GM21619 (cell line): ENCODE measurements at regions not wholly inside any gene's neighbourhood (a gene's known extent, or its start where the extent isn't known, plus 50 kb on each side); places are given as distances from the start of the nearest gene placed in this dataset.

Experiments
- ATAC-seq: cut with Tn5 transposase; IDR thresholded peaks from one replicate; pipeline ENCODE4 v1.9.1; 2021; ENCODE audit not compliant: unreplicated experiment

DNA sequence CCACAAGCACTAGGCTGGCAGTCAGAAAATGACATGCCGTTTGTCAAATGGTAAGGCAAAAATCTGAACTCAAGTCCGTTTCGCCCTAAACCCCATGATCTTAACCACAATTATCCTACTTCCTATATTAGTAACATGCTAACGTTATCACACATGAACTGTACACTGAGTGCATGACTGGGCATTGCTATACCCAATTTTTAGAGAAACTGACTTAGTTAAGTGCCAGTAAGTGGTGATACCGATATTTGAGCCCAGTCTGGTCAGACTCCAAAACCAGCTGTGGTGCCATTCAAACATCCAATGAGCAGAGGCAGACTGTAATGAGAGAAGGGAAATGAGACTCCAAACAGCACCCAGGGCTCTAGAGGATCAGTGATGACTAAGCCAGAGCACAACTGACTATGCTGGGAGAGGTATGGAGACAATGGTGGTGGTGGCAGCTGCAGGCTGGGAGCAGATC is 311.7 kb upstream of the PKDCC start:
- ATAC-seq, result peak; percentile 83

DNA sequence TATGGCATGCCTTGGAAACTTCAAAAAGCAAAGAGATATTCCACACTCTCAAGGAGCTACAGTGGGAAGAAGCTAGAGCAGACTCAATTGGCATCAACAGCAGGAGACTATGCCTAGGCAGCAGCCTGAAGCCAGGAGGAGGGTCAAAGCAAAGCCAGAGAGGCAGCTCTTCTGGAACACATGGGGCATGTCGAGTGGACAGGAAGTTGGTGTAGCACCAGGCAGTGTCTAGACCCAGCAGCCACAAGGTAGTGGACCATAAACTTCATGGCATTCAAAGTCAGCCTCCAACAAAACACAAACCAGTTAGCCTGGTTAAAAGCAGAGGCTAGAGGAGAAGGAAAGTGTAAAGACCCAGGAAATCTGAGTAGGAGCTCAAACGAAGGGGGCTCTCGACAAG is 311.2 kb upstream of the PKDCC start:
- ATAC-seq, result peak; percentile 36

DNA sequence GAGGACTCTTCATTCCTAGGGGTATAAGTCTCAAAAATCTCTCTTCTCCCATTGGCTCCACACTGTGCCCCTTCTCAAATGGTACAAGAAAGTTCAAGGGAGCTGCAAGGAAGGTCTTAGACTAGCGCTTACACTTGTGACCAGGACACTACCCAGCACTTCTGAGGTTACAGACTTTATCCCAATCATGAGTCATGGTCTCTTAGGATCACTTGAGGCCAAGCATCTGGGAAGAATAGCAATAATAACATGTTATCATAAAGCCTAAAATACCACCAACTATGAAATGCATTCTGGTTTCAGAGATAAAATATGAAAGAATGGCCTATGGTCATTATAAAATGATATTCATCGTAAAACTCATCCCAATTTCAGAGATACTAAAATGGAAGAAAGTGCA is 309.9 kb upstream of the PKDCC start:
- no peak for ATAC-seq

DNA sequence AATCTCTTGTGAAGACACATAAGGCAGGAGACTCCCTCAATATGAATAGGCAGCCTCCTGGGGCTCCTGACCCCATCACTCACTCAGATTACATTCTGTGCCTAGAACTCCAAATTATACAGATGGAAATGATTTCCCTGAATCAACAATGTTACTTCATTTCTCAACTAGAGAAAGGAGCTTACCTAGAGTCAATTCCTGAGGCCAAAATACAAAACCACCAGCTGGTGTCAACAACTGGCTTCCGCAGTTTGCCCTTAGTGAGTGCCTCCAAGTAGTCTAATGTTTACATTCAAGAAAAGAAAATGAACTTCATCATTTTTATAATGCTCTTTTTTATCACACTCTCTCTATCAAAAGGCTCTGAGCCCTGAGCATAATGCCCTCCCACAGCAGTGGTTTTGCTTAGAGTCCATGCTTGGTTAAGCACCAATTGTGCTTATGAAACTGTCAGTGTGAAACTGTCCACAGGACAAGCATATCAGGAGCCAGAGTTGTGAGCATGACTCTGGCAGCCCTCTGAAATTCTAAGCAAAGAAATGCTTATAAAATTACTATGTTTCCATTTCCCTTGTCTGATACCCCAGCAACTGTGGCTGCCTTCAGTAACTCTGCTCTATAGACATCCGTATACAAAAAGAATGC is 305.7 kb upstream of the PKDCC start:
- peak; percentile 98 for ATAC-seq

DNA sequence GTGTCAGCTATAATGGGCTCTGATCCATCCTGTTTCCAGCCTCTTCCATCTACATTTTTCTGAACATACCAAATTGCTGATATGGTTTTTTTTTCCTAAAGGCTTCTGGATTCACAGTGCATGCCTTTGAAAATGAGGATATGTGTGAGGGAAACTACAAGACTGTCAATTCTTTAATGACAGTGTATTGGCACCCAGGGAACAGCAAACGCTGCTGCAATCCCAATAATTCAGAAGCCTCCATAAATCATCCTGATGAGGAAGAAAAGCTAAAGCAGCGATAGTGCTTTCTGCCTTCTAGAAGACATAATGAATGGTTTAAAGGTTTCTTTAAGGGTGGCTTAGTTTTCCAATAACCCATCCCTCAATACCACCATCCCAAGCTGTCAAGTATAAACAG is 304.5 kb upstream of the PKDCC start:
- no peak for ATAC-seq

DNA sequence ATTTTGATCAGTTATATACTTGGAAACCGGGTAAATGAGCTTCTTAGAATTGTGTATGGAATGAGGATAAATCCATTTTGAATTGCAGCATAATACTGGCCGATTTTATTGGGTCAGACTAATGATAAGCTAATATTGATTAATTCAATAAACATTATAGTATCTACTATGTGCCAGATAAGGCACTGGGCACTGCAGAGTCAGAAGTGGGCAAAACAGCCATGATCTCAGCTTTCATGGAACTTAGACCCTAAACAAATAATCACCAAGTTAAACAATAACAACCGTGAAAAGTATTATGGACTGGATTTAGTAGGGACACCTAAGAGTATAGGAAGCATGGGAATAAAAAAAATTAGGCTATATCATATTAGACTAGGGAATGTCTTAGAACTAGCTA is 297.0 kb upstream of the PKDCC start:
- ATAC-seq, result no peak

DNA sequence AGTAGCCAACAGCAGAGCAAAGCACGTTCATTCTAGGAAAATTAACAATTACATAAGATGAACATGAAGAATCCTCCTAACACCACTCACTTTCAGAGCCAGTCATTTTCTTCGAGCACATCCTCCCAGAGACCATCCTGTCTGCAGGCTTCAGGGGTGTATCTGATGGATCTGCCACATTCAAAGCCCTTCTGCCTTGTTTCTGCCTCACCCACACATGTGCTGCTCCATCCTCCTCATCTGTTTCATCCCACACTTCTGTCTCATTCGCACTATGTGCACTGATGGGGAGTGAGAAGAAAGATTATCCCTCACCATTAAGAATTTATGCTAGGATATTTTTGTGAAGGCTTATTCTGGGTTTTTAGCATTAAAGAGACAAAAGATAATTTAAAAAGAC is 287.9 kb upstream of the PKDCC start:
- ATAC-seq, result no peak

DNA sequence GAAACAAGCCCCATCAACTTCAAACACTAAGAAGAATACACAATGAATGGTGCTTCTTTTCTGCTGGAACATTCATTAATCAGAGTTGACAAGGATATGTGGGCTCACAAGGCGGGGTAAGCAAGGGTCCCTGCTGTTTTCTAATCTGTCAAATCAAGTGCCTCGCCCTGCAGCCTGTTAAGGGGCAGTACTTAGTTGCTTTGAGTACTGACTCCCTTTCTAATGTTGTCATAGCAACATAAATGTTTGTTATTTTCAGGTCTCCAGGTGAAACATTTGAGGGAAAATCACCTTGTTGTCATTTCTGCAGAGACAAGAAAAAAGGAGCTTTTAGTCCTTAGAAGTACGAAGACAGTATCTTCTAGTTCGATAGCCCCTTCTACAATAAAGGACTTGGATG is 284.7 kb upstream of the PKDCC start:
- ATAC-seq, result no peak

DNA sequence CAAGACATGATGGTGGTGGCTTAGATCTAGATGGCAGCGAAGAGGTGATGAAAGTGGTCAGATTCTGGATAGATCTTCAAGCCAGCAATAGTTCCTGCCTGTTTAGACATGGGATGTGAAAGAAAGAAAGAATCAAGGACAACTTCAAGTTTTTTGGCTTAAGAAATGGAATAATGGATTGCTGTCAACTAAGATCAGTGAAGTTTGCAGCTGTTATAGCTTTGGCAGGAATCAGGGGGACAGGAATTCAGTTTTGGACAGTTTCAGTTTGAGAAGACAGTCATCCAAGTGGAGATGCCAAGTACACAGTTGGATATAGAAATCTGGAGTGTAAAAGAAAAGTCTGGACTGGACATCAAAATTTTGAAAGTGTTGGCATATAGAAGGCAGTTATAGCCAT is 283.7 kb upstream of the PKDCC start:
- ATAC-seq, result no peak

DNA sequence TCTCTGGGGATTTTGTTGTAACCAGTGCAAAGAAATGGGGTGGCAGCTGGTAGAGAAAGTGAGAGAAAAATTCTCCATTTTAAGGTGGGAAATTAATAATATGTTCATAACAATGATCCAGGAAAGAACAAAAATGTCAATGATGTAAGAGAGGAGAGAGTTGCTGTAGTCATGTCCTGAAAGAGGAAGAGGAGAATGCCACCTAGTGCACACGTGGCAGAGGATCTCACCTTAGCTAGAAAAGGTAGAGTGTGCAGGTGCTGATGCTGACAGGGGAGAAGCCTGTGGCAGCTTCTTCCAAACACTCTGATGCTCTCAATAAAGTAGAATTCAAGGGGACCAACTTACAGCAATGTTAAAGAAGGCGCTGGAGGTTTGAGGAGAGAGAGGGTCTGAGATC is 282.9 kb upstream of the PKDCC start:
- ATAC-seq, result no peak

DNA sequence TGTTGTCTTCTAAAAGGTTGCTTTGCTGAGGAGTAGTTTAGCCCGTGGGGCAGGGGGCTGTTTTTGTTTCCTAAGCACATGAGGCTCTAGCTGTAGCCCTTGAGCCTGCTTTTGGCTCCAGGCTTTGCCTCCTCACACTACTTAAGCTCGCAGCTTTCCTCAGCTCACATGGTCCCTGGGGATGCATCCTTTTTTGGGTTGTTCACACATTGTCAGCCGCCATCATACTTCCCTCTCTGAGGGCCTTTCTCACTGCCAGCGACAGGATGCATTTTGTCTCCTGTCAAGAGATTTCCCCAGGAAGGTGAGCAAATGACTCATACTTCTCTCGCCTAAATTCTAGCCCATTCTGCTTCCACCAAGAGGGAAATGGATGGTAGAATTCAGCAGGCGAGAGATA is 279.5 kb upstream of the PKDCC start:
- no peak for ATAC-seq

DNA sequence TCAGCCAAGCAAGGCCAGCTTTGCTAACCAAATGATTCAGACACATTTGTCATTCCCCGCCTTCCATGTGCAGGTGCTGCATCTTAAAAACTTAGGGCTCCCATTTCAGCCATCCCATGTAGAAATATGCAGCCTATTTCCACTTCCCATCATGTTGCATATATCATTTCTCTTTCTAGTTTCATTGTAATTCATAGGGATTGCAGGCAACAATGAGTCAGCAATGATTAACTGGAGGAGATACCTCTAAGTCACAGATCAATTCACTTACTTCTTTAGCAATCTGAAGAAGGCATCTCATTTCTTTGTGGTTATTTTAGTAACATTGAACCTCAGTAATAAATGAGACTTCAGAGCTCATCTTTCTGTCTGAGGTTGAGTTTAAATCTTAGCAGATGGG is 276.1 kb upstream of the PKDCC start:
- ATAC-seq, result no peak

DNA sequence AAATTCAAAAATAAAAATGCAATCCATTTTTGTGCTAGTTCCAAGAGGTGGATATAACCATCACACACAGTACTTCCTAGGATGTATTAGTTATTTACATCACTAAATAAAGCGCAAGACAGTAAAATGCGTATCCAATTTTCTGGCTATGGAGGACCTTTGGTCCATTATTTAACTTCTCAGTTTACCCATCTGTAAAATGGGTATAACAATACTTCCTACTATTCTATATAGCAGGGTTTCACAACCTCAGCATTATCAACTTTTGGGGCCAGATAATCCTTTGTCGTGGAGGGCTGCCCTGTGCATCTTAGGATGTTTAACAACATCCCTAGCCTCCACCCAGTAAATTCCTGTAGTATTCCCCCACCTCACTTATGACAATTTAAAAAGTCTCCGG is 275.1 kb upstream of the PKDCC start:
- no peak for ATAC-seq

DNA sequence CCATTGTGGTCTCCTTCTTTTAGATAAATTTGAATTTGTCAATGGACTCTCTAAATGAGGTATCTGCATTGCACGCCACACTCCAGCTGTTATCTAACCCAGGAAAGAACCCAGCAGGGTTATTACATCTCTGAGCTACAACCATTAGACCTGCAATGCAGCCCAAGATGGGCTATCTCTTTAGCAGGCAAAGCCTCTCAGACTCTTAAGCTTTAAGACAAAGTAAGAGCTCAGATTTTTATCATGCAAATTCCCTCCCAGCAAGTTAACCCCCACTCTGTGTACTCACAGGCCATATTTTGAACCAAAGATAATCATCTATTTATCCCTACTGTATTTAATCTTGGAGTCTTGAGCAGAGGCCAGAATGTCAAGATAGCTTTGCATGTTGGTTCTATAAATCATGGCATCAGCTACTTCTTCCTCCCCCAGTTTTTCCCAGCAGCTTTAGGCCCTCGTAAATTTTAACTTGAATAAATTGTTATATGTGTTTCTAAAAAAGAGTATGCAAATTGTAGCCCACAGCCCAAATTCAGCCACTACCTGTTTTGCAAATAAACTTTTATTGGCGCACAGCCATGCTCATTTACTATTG is 273.7 kb upstream of the PKDCC start:
- no peak for ATAC-seq

DNA sequence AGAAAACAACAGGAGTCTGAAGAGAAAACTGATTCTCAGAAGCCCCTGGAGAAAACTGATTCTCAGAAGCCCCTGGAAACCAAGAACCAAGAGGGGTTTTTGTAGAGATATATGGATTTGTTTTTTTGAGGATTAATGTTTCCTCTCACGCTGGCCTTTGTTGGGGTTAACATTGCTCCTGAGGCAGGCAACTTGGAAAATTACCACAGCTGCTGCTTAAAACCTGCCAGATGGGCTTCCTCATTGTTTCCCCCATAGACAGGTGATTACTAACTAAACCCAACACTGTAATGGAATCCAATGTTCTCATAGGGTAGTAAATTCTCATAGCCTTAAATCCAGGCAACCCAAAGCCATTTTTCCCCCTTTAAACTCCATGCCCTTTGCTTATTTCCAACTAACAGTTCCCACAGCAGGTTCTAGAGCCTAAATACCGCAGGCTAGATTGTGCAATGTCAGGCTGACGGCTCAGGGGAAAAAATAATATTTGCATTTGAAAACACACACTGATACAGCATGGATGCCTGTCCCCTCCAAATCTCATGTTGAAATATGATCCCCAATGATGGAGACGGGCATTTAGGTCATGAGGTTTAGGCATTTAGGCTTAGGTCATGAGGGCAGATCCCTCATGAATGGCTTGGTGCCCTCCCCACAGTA is 272.3 kb upstream of the PKDCC start:
- no peak for ATAC-seq

DNA sequence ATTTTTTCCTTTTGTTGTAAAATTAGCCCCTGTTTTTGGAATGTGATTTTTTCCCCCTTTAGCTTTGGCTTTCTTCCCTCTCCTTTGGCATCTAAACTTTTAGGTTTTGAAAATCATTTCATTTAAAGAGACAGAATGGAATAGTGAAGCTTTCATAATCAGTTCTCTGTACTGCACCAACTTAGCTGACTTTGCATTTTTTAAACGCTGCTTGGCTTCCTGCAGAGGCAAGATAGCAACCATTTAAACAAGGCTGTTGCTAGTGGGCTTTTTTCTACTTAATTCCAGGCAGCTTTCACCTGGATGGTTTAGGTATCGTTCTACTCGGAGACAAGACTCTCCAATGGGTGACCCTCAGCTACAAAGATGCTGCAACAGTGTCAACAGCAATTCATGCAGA is 267.9 kb upstream of the PKDCC start:
- no peak for ATAC-seq

DNA sequence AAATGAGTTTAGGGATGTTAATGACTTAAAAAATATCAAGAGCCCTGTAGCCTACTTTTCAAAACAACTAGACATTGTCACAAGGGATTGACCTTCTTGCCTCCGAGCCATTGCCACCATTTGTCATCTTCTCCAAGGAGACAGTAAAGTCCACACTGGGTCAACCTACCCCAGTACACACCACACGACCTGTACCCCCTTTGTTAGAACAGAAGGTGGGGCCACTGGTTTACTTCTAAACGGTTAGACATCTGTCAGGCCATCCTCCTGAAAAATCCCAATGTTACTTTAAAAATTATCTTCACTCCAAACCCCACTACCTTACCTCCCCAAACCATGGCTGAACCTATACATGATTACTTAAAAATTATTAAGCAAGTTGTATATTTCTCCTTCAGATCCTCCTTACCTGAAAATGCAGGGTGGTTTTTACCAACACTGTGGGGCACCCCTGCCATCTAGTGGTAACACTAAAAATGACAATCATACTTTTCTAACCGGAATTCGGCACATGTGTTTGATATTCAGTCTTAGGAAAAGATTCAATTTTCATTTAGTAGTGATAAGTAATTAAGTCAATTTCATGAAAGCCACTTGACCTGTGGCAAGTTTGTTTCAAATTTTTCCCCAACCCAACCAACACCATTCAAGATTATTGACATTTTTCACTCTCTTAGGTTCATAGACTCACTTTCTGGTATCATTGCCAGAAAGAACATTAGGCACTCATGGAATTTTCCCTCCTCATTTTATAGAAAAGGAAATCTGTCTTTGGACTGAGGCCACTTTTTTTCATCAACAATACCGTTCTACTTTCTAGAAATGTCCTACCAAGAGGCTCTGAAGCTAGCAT is 265.3 kb upstream of the PKDCC start:
- ATAC-seq, result peak; percentile 70

DNA sequence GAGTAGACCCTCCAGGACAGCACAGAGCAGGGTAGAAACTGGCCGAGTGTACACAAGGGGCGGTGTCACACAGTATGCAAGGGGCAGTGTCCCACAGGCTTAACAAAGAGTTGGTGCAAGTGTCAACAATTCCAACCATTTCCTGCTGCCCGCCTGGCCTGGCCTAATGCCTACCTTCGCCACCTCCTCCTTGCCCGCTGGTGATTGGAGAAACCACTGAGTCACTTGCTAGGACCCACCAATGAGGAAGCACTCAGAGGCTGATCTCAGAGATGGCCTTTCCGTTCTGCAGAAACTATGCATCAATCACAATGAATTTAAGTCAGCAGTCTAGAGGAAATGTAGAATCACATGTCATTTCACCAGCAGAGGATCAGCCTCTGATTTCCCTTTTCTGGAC is 263.3 kb upstream of the PKDCC start:
- ATAC-seq, result no peak

DNA sequence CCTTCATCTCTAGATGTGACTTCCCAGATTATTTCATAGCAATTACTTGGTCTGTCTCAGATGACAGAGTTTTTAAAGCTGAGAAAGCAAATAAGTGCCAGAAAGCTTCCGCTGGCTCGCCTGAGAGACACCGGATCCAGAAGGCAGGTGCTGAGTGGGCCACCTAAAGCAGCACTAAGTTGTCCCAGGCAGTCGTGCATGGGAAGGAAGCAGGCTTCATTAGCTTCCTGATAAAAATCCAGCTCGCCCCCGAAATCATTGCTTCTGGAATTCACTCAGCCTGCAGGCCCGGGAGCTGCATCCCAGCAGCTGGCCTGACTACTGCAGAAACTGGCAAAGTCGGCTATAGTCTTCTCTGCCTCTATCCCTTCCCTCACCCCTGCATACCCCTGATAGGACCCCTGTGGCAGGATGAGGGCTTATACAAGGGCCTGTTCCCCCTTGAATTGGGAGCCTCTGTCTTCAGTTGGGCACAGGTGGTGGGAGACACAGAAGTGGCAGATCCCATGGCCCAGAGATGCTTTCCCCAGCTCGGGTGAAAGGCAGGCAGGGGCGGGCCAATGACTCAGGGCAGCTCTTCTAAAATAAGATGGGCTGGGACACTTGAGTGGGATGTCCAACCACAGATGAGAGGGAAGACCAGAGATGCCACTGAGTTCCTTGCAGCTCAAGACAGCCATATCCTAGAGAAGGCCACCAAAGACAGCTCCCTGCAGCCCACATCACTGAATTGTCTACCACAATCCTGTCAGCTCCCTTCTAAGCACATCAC is 262.4 kb upstream of the PKDCC start:
- ATAC-seq, result no peak

DNA sequence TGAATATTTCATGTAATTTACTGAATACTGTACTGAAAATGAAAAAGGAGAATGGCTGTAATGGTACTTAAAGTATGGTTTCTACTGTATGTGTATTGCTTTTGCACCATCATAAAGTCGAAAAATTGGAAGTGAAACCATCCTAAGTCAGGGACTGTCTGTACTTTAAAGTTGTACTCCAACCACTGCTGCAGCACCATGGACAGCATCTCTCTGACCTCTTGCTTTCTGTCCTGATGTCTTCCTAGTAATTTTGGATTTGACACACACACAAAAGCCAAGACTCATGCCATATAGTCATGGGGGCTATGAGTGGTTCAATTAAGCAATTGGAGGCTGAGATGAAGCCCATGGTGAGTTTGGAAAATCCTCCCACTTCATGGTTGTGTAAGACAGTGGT is 256.3 kb upstream of the PKDCC start:
- ATAC-seq, result no peak

DNA sequence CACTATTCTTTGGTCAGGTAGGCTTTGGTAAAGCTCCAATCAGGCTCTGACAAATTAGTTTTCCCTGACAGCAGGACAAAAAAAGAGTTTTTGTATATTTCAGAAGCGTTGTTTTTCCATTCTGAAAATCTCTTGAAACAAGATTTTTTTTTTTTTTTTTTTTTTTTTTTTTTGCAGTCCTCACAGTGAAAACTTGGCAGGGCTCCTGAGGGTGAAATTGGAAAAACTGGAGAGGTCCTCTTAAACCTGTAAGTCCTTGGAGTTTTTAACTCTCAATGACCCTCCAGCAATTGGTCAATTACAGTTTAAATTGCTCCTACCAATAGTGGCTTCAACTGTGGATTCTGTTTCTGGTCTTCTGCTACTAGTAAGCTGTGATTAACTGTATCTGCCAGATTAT is 244.5 kb upstream of the PKDCC start:
- no peak for ATAC-seq
